Hepatic stellate cell (primary cell): ENCODE measurements at regions not wholly inside any gene's neighbourhood (a gene's known extent, or its start where the extent isn't known, plus 50 kb on each side); places are given as distances from the start of the nearest gene placed in this dataset.
"Not testable (repeated sequence)": the region's sequence is repeated elsewhere in the genome, so short reads cannot be mapped to it uniquely, and the experiment has no call there.

Experiments
- DNase-seq: peaks from one replicate; pipeline ENCODE4 v3.0.0; 2011; ENCODE audit warnings: low spot score

GRCh38 chr10:31683682-31684081 lies 244.9 kb downstream of the ARHGAP12 start:
- no peak for DNase-seq

GRCh38 chr10:31679936-31680335 lies 248.7 kb downstream of the ARHGAP12 start:
- no peak for DNase-seq

GRCh38 chr10:31678575-31679516 lies 249.8 kb downstream of the ARHGAP12 start:
- no peak for DNase-seq

GRCh38 chr10:31678139-31678536 lies 250.5 kb downstream of the ARHGAP12 start:
- no peak for DNase-seq

GRCh38 chr10:31677195-31678138 lies 251.2 kb downstream of the ARHGAP12 start:
- no peak for DNase-seq

- no peak for DNase-seq
Observed at GRCh38 chr10:31675726-31676125, 252.9 kb downstream of the ARHGAP12 start.

- DNase-seq: no peak
Observed at GRCh38 chr10:31669357-31669756, 259.3 kb downstream of the ARHGAP12 start.

GRCh38 chr10:31668326-31668725 lies 260.3 kb downstream of the ARHGAP12 start:
- DNase-seq: no peak

- not testable (repeated sequence) for DNase-seq
Observed at GRCh38 chr10:31665764-31666279, 262.8 kb downstream of the ARHGAP12 start.

GRCh38 chr10:31664803-31665202 lies 263.8 kb downstream of the ARHGAP12 start:
- no peak for DNase-seq

GRCh38 chr10:31664071-31664470 lies 264.6 kb downstream of the ARHGAP12 start:
- not testable (repeated sequence) for DNase-seq

GRCh38 chr10:31660300-31660699 lies 268.3 kb downstream of the ARHGAP12 start:
- no peak for DNase-seq

GRCh38 chr10:31659665-31660064 lies 269.0 kb downstream of the ARHGAP12 start:
- no peak for DNase-seq

GRCh38 chr10:31657434-31657872 lies 271.2 kb downstream of the ARHGAP12 start:
- DNase-seq: no peak

- peak; percentile 28 for DNase-seq
Observed at GRCh38 chr10:31656851-31657433, 271.7 kb downstream of the ARHGAP12 start.

- no peak for DNase-seq
Observed at GRCh38 chr10:31652038-31652437, 276.6 kb downstream of the ARHGAP12 start.

- peak; percentile 66 for DNase-seq
Observed at GRCh38 chr10:31650010-31650409, 278.6 kb downstream of the ARHGAP12 start.

- no peak for DNase-seq
Observed at GRCh38 chr10:31648966-31649365, 279.7 kb downstream of the ARHGAP12 start.

GRCh38 chr10:31647861-31648260 lies 280.8 kb downstream of the ARHGAP12 start:
- no peak for DNase-seq

GRCh38 chr10:31646519-31646918 lies 282.1 kb downstream of the ARHGAP12 start:
- DNase-seq: no peak

- DNase-seq: no peak
Observed at GRCh38 chr10:31645786-31646185, 282.8 kb downstream of the ARHGAP12 start.
